Urinary bladder (tissue), 3 donors: ENCODE measurements at regions not wholly inside any gene's neighbourhood (a gene's known extent, or its start where the extent isn't known, plus 50 kb on each side); places are given as distances from the start of the nearest gene placed in this dataset.

Experiments used
- DNase-seq: peaks from one replicate; pipeline ENCODE4 v3.0.0-alpha.2; 2015; ENCODE audit errors: extremely low spot score
- H3K27ac ChIP-seq: one replicate; pipeline ENCODE4 v1.5.1; 2013; ENCODE audit warnings: low read depth, mild to moderate bottlenecking, moderate library complexity
- H3K36me3 ChIP-seq: one replicate; pipeline ENCODE4 v1.6.1; 2013; ENCODE audit warnings: mild to moderate bottlenecking, moderate library complexity; ENCODE audit not compliant: insufficient read depth
- H3K4me1 ChIP-seq: one replicate; pipeline ENCODE4 v1.6.1; 2013; ENCODE audit warnings: mild to moderate bottlenecking, moderate library complexity; ENCODE audit not compliant: insufficient read depth
- H3K4me3 ChIP-seq: one replicate; pipeline ENCODE4 v1.5.1; 2013; ENCODE audit warnings: low read depth, low read length
- WGBS: extraction: QIAGEN DNeasy Blood & Tissue Kit; methylation state at CpG from one replicate; pipeline ENCODE4 v1.1.7; 2013; 5-methylcytosine and 5-hydroxymethylcytosine counted together
- donor health status: healthy with polysubstance abuse.
- donor health status: healthy.

- Histone ChIP-seq H3K4me3 (no peak overlapping the region), H3K4me1 (no peaks in the 10 kb centered on the region), H3K27ac (no peak overlapping the region), H3K36me3 (no peaks in the 10 kb centered on the region)
- WGBS: 87% methylated on average over 4 of the region's 4 CpGs
- DNase-seq: no peak
Measured at GRCh38 chr5:171639205-171639621, 146.4 kb upstream of the SMIM23 start.

GRCh38 chr5:171639966-171640365 lies 145.7 kb upstream of the SMIM23 start:
- H3K27ac ChIP-seq: no peak overlapping the region
- H3K36me3 ChIP-seq: no peaks in the 10 kb centered on the region
- no peak for DNase-seq
- no peak overlapping the region for H3K4me3 ChIP-seq
- H3K4me1 ChIP-seq: no peaks in the 10 kb centered on the region
- WGBS: 63% methylated on average over 4 of the region's 4 CpGs

GRCh38 chr5:171640480-171640879 lies 145.1 kb upstream of the SMIM23 start:
- Histone ChIP-seq H3K36me3 (no peaks in the 10 kb centered on the region), H3K4me3 (no peak overlapping the region), H3K27ac (no peak overlapping the region), H3K4me1 (no peaks in the 10 kb centered on the region)
- WGBS: 39% methylated on average over 3 of the region's 3 CpGs
- DNase-seq: no peak

GRCh38 chr5:171641891-171642290 lies 143.7 kb upstream of the SMIM23 start:
- no peaks in the 10 kb centered on the region for H3K4me1 ChIP-seq
- no peak overlapping the region for H3K4me3 ChIP-seq
- no peaks in the 10 kb centered on the region for H3K36me3 ChIP-seq
- DNase-seq: no peak
- H3K27ac ChIP-seq: no peak overlapping the region

GRCh38 chr5:171642894-171643293 lies 142.7 kb upstream of the SMIM23 start:
- no peak for DNase-seq
- Histone ChIP-seq H3K4me1 (no peaks in the 10 kb centered on the region), H3K36me3 (no peaks in the 10 kb centered on the region), H3K4me3 (no peak overlapping the region), H3K27ac (no peak overlapping the region)
- 93% methylated on average over 6 of the region's 6 CpGs for WGBS

GRCh38 chr5:171644536-171644935 lies 141.1 kb upstream of the SMIM23 start:
- Histone ChIP-seq H3K4me3 (no peak overlapping the region), H3K27ac (no peak overlapping the region), H3K36me3 (no peaks in the 10 kb centered on the region), H3K4me1 (no peaks in the 10 kb centered on the region)
- WGBS: 44% methylated on average over 10 of the region's 10 CpGs
- DNase-seq: no peak

- Histone ChIP-seq H3K36me3 (no peaks in the 10 kb centered on the region), H3K27ac (no peak overlapping the region), H3K4me3 (no peak overlapping the region), H3K4me1 (no peaks in the 10 kb centered on the region)
- DNase-seq: no peak
- WGBS: 78% methylated on average over 14 of the region's 14 CpGs
Measured at GRCh38 chr5:171646102-171647042, 139.2 kb upstream of the SMIM23 start.

- no peaks in the 10 kb centered on the region for H3K4me1 ChIP-seq
- no peaks in the 10 kb centered on the region for H3K36me3 ChIP-seq
- H3K4me3 ChIP-seq: no peak overlapping the region
- H3K27ac ChIP-seq: no peak overlapping the region
- DNase-seq: no peak
- WGBS: 68% methylated on average over 15 of the region's 15 CpGs
Measured at GRCh38 chr5:171647043-171647903, 138.3 kb upstream of the SMIM23 start.

GRCh38 chr5:171647904-171648260 lies 137.7 kb upstream of the SMIM23 start:
- WGBS: 92% methylated on average over 4 of the region's 4 CpGs
- Histone ChIP-seq H3K4me1 (no peaks in the 10 kb centered on the region), H3K36me3 (no peaks in the 10 kb centered on the region), H3K4me3 (no peak overlapping the region), H3K27ac (no peak overlapping the region)
- DNase-seq: no peak

GRCh38 chr5:171648279-171649074 lies 137.1 kb upstream of the SMIM23 start:
- no peak for DNase-seq
- 75% methylated on average over 10 of the region's 10 CpGs for WGBS
- Histone ChIP-seq H3K4me3 (no peak overlapping the region), H3K27ac (no peak overlapping the region), H3K36me3 (no peaks in the 10 kb centered on the region), H3K4me1 (no peaks in the 10 kb centered on the region)

GRCh38 chr5:171649075-171649401 lies 136.6 kb upstream of the SMIM23 start:
- H3K4me1 ChIP-seq: no peaks in the 10 kb centered on the region
- no peak for DNase-seq
- H3K36me3 ChIP-seq: no peaks in the 10 kb centered on the region
- 77% methylated on average over 3 of the region's 3 CpGs for WGBS
- no peak overlapping the region for H3K4me3 ChIP-seq
- no peak overlapping the region for H3K27ac ChIP-seq

GRCh38 chr5:171650597-171650996 lies 135.0 kb upstream of the SMIM23 start:
- Histone ChIP-seq H3K4me1 (no peaks in the 10 kb centered on the region), H3K27ac (no peak overlapping the region), H3K36me3 (no peaks in the 10 kb centered on the region), H3K4me3 (no peak overlapping the region)
- 66% methylated on average over 8 of the region's 8 CpGs for WGBS
- DNase-seq: no peak

- H3K4me3 ChIP-seq: no peak overlapping the region
- H3K4me1 ChIP-seq: no peaks in the 10 kb centered on the region
- no peaks in the 10 kb centered on the region for H3K36me3 ChIP-seq
- no peak for DNase-seq
- no peak overlapping the region for H3K27ac ChIP-seq
- 69% methylated on average over 3 of the region's 3 CpGs for WGBS
Measured at GRCh38 chr5:171651102-171651501, 134.5 kb upstream of the SMIM23 start.
